DOHH2 (cell line): ENCODE measurements at regions not wholly inside any gene's neighbourhood (a gene's known extent, or its start where the extent isn't known, plus 50 kb on each side); places are given as distances from the start of the nearest gene placed in this dataset.

Experiments
- CTCF ChIP-seq: fragments of 200-600 bp; sonication (generic); IDR thresholded peaks from one replicate; pipeline ENCODE4 v1.5.1; 2014; ENCODE audit warnings: antibody characterized with exemption, mild to moderate bottlenecking, low read depth, low read length; ENCODE audit not compliant: poor library complexity, severe bottlenecking
- EZH2phosphoT487 ChIP-seq: fragments of 200-600 bp; sonication (generic); IDR thresholded peaks from 2 replicates; pipeline ENCODE4 v1.6.1; 2017; ENCODE audit warnings: borderline replicate concordance, mild to moderate bottlenecking, antibody characterized with exemption, low read length, moderate library complexity, mixed read lengths

- no peak for TF ChIP-seq CTCF
- TF ChIP-seq EZH2phosphoT487 = no peak
These were observed 60.0 kb upstream of the IRX1 start for GRCh38 chr5:3535414-3536211.
